Sigmoid colon (tissue), 4 donors: ENCODE measurements at regions not wholly inside any gene's neighbourhood (a gene's known extent, or its start where the extent isn't known, plus 50 kb on each side); places are given as distances from the start of the nearest gene placed in this dataset.

Experiments used
- CTCF ChIP-seq, 4 experiments: fragments of 450-650 bp in 3 of 4; fragments of 200-600 bp in 1 of 4; IDR thresholded peaks; one replicate each; pipeline ENCODE4 v1.5.1; 2016 to 2019; ENCODE audit warnings: antibody characterized with exemption in 4 of 4, mild to moderate bottlenecking in 3 of 4, moderate library complexity in 2 of 4
- POLR2A ChIP-seq, 2 donors: fragments of 450-650 bp; IDR thresholded peaks; one replicate each; pipeline ENCODE4 v1.6.1; 2016; ENCODE audit warnings: antibody characterized with exemption in 2 of 2, mild to moderate bottlenecking in 2 of 2, moderate library complexity in 2 of 2
- POLR2AphosphoS5 ChIP-seq, 4 donors: sonication (generic); formaldehyde crosslinking; IDR thresholded peaks; one replicate each; pipeline ENCODE4 v1.6.1; 2017; ENCODE audit warnings: antibody characterized with exemption in 4 of 4

GRCh38 chr10:52644373-52645186, 128.0 kb downstream of the MBL2 start:
- TF ChIP-seq CTCF (IDR thresholded peaks at IDR 0.05) (peak in 3 of 4 experiments; percentile 20 to 47 (median 43)), POLR2AphosphoS5 (IDR thresholded peaks at IDR 0.05) (no peak), POLR2A (IDR thresholded peaks at IDR 0.05) (no peak)
